ENCODE measurements at regions not wholly inside any gene's neighbourhood (a gene's known extent, or its start where the extent isn't known, plus 50 kb on each side); places are given as distances from the start of the nearest gene placed in this dataset.

DNA sequence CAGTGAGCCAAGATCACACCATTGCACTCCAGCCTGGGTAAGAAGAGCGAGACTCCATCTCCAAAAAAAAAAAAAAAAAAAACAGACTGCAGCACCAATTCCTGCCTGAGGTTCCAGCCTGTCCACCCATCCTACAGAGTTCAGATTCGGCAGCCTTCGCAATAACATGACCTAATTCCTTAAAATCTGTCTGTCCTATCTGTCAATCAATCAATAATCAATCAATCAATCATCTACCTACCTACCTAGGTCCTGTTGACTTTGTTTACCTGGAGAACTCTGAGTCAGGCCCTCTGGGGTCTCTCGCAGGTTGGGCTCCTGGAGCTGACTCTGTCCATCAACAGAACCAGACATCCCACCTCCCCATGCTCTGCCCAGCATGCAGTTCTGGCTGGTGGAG lies 236.7 kb downstream of the ENGASE start:
- TF ChIP-seq CTCF (optimal IDR thresholded peaks at IDR 0.05 in 1 of 3, IDR thresholded peaks at IDR 0.05 in 1 of 3, conservative IDR thresholded peaks at IDR 0.05 in 1 of 3; ENCODE audit: extremely low read depth in 1 of 3, insufficient read depth in 2 of 3, low read length in 3 of 3), result no peak
- TF ChIP-seq EZH2 (IDR thresholded peaks at IDR 0.05; ENCODE audit: low read length), result no peak

Data from keratinocyte (primary cell).